ENCODE measurements at regions not wholly inside any gene's neighbourhood (a gene's known extent, or its start where the extent isn't known, plus 50 kb on each side); places are given as distances from the start of the nearest gene placed in this dataset.

GRCh38 chr7:34365011-34365410 is 293.0 kb upstream of the NPSR1 start:
- no peak for TF ChIP-seq CTCF (IDR thresholded peaks at IDR 0.05; ENCODE audit: borderline replicate concordance, extremely low read depth, low read length, poor library complexity, severe bottlenecking)
- TF ChIP-seq EZH2 (IDR thresholded peaks at IDR 0.05; ENCODE audit: borderline replicate concordance, low read depth, low read length, severe bottlenecking): no peak

All from DND-41 (cell line).